K562 (cell line): ENCODE measurements at regions not wholly inside any gene's neighbourhood (a gene's known extent, or its start where the extent isn't known, plus 50 kb on each side); places are given as distances from the start of the nearest gene placed in this dataset.

Experiments used
- ATAC-seq: fragments of 200-7000 bp; cut with Tn5 transposase; 3 replicates; pipeline ENCODE4 v1.9.1; 2020; ENCODE audit warnings: moderate library complexity
- BruUV-seq: library from RNA; stranded (reverse); fragments of 400-500 nt; replicated peaks from 2 replicates; lab custom pipeline; 2021; lab: Mats Ljungman, UMichigan
- CTCF ChIA-PET: fragments of 300-600 bp; formaldehyde crosslinking; extraction: SDS; loops from one replicate; lab custom pipeline; 2021; ENCODE audit warnings: low intra/inter-chr PET ratio; lab: Yijun Ruan, JAX
- POLR2A ChIA-PET: fragments of 300-600, 350-650 bp; sonication (Branson Sonifier 250); formaldehyde crosslinking; extraction: SDS; loops from one replicate; lab custom pipeline; 2021; ENCODE audit warnings: antibody characterized with exemption, inconsistent platforms; lab: Yijun Ruan, JAX
- DNase-seq, 4 experiments: peaks; one replicate each; pipeline versions ENCODE4 v3.0.0 to v3.0.0-alpha.2; 2011 to 2018; ENCODE audit warnings: low spot score in 3 of 4, mixed read lengths in 3 of 4; ENCODE audit errors: extremely low read depth in 1 of 4
- FAIRE-seq: peaks from 2 replicates; lab custom pipeline; 2011; peaks lifted over from hg19 to GRCh38; lab: Jason Lieb, UNC
- H2AFZ ChIP-seq: 2 replicates; pipeline ENCODE4 v1.6.0; 2011; ENCODE audit warnings: low read depth, low read length, control low read depth, inconsistent platforms
- H3K27ac ChIP-seq: fragments of 200-600 bp; 3 replicates; pipeline ENCODE4 v1.8.0; 2011; ENCODE audit warnings: low read depth, mild to moderate bottlenecking, control low read depth, inconsistent platforms, low read length, moderate library complexity, mixed read lengths; ENCODE audit errors: extremely low read depth
- H3K27me3 ChIP-seq, 2 experiments: fragments of 300-600 bp in 1 of 2; 2 replicates in 1 of 2; 3 replicates in 1 of 2; pipeline versions ENCODE4 v1.6.0 to v1.8.0; 2011; ENCODE audit warnings: inconsistent platforms in 2 of 2, low read length in 2 of 2, mild to moderate bottlenecking in 1 of 2, mixed read lengths in 1 of 2, moderate library complexity in 1 of 2; ENCODE audit not compliant: control insufficient read depth in 2 of 2, insufficient read depth in 2 of 2
- H3K36me3 ChIP-seq: fragments of 300-600 bp; 3 replicates; pipeline ENCODE4 v1.8.0; 2011; ENCODE audit warnings: mild to moderate bottlenecking, low read length, inconsistent platforms; ENCODE audit not compliant: control insufficient read depth, insufficient read depth
- H3K4me1 ChIP-seq, 2 experiments: fragments of 200-600 bp in 1 of 2; replicated peaks in 1 of 2; 2 replicates in 1 of 2; 3 replicates in 1 of 2; pipeline versions ENCODE4 v1.5.1 to v1.8.0; 2011; ENCODE audit warnings: inconsistent platforms in 2 of 2, low read length in 2 of 2, mild to moderate bottlenecking in 1 of 2, mixed read lengths in 1 of 2, moderate library complexity in 1 of 2; ENCODE audit not compliant: control insufficient read depth in 2 of 2, insufficient read depth in 2 of 2
- H3K4me2 ChIP-seq: 2 replicates; pipeline ENCODE4 v1.6.1; 2011; ENCODE audit warnings: low read length, control low read depth, inconsistent platforms, mixed read lengths; ENCODE audit not compliant: insufficient read depth
- H3K4me3 ChIP-seq: fragments of 200-600 bp; sonication (generic), shearing (Covaris generic); 2 replicates; pipeline ENCODE4 v1.5.1; 2016; ENCODE audit warnings: control low read depth, inconsistent platforms
- H3K79me2 ChIP-seq: fragments of 200-600 bp; 3 replicates; pipeline ENCODE4 v1.8.0; 2011; ENCODE audit warnings: low read length, inconsistent platforms; ENCODE audit not compliant: control insufficient read depth, insufficient read depth
- H3K9ac ChIP-seq, 2 experiments: 2 replicates each; pipeline versions ENCODE4 v1.6.0 to v1.6.1; 2011; ENCODE audit warnings: low read depth in 2 of 2, low read length in 2 of 2, control low read depth in 1 of 2, inconsistent platforms in 1 of 2, mild to moderate bottlenecking in 1 of 2, mixed read lengths in 1 of 2; ENCODE audit not compliant: insufficient read depth in 1 of 2
- H3K9me1 ChIP-seq: one replicate; pipeline ENCODE4 v1.6.0; 2011; ENCODE audit warnings: inconsistent platforms, mild to moderate bottlenecking, low read length, moderate library complexity; ENCODE audit not compliant: control insufficient read depth, insufficient read depth
- H3K9me3 ChIP-seq: replicated peaks from 2 replicates; pipeline ENCODE4 v1.5.1; 2011; ENCODE audit warnings: low read depth, low read length, inconsistent platforms; ENCODE audit not compliant: control insufficient read depth, insufficient read depth
- H4K20me1 ChIP-seq: replicated peaks from 2 replicates; pipeline ENCODE4 v1.6.1; 2011; ENCODE audit warnings: low read length, inconsistent platforms, mixed read lengths; ENCODE audit not compliant: control insufficient read depth, insufficient read depth
- BCL6 ChIP-seq: fragments of 250-450 bp; sonication (Bioruptor Pico); IDR thresholded peaks from 2 replicates; pipeline ENCODE4 v1.4.0; 2020
- ELF2 ChIP-seq: fragments of 250-450 bp; sonication (Bioruptor Pico); IDR thresholded peaks from 2 replicates; pipeline ENCODE4 v1.5.0; 2021; ENCODE audit warnings: mild to moderate bottlenecking
- ETS1 ChIP-seq: conservative IDR thresholded peaks from 2 replicates; pipeline ENCODE4 v1.6.1; 2011; ENCODE audit warnings: low read depth, mild to moderate bottlenecking, low read length; ENCODE audit not compliant: control insufficient read depth
- ETV5 ChIP-seq: sonication (generic); formaldehyde crosslinking; IDR thresholded peaks from 2 replicates; pipeline ENCODE4 v1.4.0; 2020; ENCODE audit warnings: low read depth, mild to moderate bottlenecking, missing genetic modification reagents
- GATAD2A ChIP-seq: fragments of 450-650 bp; IDR thresholded peaks from 2 replicates; pipeline ENCODE4 v1.6.1; 2017
- NCOA1 ChIP-seq: fragments of 450-650 bp; IDR thresholded peaks from 2 replicates; pipeline ENCODE4 v1.6.1; 2016; ENCODE audit warnings: low read depth
- NCOA6 ChIP-seq: fragments of 450-650 bp; IDR thresholded peaks from 2 replicates; pipeline ENCODE4 v1.6.1; 2017; ENCODE audit warnings: mild to moderate bottlenecking
- NKRF ChIP-seq: fragments of 450-650 bp; IDR thresholded peaks from 2 replicates; pipeline ENCODE4 v1.6.1; 2016; ENCODE audit warnings: borderline replicate concordance
- PML ChIP-seq: IDR thresholded peaks from 2 replicates; pipeline ENCODE4 v1.6.1; 2012; ENCODE audit warnings: low read length, inconsistent platforms
- POLR3G ChIP-seq: IDR thresholded peaks from 2 replicates; pipeline ENCODE4 v1.6.1; 2011; ENCODE audit not compliant: insufficient read length, insufficient replicate concordance; ENCODE audit errors: extremely low read depth
- RBM22 ChIP-seq: fragments of 200-400 bp; formaldehyde crosslinking; IDR thresholded peaks from 2 replicates; pipeline ENCODE4 v1.6.1; 2018; ENCODE audit warnings: low read length, low read depth; ENCODE audit not compliant: poor library complexity, severe bottlenecking
- ZEB2 ChIP-seq: fragments of 450-650 bp; IDR thresholded peaks from 2 replicates; pipeline ENCODE4 v1.6.1; 2016
- ZKSCAN3 ChIP-seq: fragments of 250-450 bp; sonication (Bioruptor Pico); IDR thresholded peaks from 2 replicates; pipeline ENCODE4 v1.4.0; 2020
- ZNF274 ChIP-seq: IDR thresholded peaks from 2 replicates; pipeline ENCODE4 v1.6.1; 2011; ENCODE audit warnings: low read depth, mild to moderate bottlenecking, low read length, moderate library complexity, borderline replicate concordance
- ZNF589 ChIP-seq: fragments of 200-800 bp; sonication (Bioruptor generic); IDR thresholded peaks from 2 replicates; pipeline ENCODE4 v1.6.1; 2016; ENCODE audit warnings: low read depth, missing genetic modification characterization, missing compliant biosample characterization
- ZNF717 ChIP-seq: fragments of 250-450 bp; sonication (Bioruptor Pico); IDR thresholded peaks from 2 replicates; pipeline ENCODE4 v1.5.0; 2021
- WGBS: fragments of 100-300 bp; shearing (Covaris generic); methylation state at CpG from one replicate; pipeline ENCODE4 v1.1.6; 2016; ENCODE audit warnings: low coverage, mixed read lengths; ENCODE audit not compliant: insufficient coverage; ENCODE audit errors: missing lambda C conversion rate; 5-methylcytosine and 5-hydroxymethylcytosine counted together
- in situ Hi-C: fragments of 300-500 bp; cut with MboI; formaldehyde crosslinking; loops from 4 replicates; pipeline ENCODE4 v1.15.0; 2018; ENCODE audit warnings: inconsistent platforms, mixed read lengths
- intact Hi-C: fragments of 100-400 bp; cut with micrococcal nuclease; formaldehyde crosslinking; loops from 2 replicates; pipeline ENCODE4 v1.14.2; 2022
- TF ChIP-seq, protein P1 (sequence below): sonication (generic); formaldehyde crosslinking; IDR thresholded peaks from 2 replicates; pipeline ENCODE4 v1.8.0; 2023; ENCODE audit warnings: mild to moderate bottlenecking, missing genetic modification reagents
- TF ChIP-seq, protein P2 (sequence below), 3 experiments: fragments of 200-800 bp in 1 of 3; sonication (Bioruptor generic) in 1 of 3; sonication (generic) in 1 of 3; formaldehyde crosslinking in 1 of 3; IDR thresholded peaks; 2 replicates each; pipeline versions ENCODE4 v1.6.1 to v1.8.0; 2016 to 2022; ENCODE audit warnings: mild to moderate bottlenecking in 2 of 3, missing compliant biosample characterization in 2 of 3, missing genetic modification characterization in 2 of 3, missing genetic modification reagents in 1 of 3

- ATAC-seq = no peak
- Histone ChIP-seq H3K4me2 (no peak overlapping the region), H3K4me3 (no peak overlapping the region), H3K36me3 (no peaks in the 10 kb centered on the region), H4K20me1 (no peaks in the 10 kb centered on the region), H3K9me3 (no peaks in the 10 kb centered on the region), H3K79me2 (no peaks in the 10 kb centered on the region), H3K4me1 (no peaks in the 10 kb centered on the region), H2AFZ (no peak overlapping the region), H3K9me1 (peaks cover under 1% of the 10 kb centered on the region), H3K9ac (no peak overlapping the region), H3K27me3 (peaks cover 0 to 8% of the 10 kb centered on the region in 2 experiments; a peak in 3 of 5 replicates), H3K27ac (no peak overlapping the region)
- WGBS = 0% methylated on average over 5 of the region's 5 CpGs
- FAIRE-seq = no peak
- CTCF ChIA-PET = no interaction called here
- TF ChIP-seq ZNF589 (CRISPR knock-in tag) (no peak), GATAD2A (no peak), NCOA6 (no peak), NKRF (no peak), PML (no peak), ZKSCAN3 (no peak), ZNF717 (CRISPR knock-in tag) (no peak), NCOA1 (no peak), RBM22 (no peak), POLR3G (no peak), ETS1 (no peak), ZNF274 (no peak), ETV5 (CRISPR knock-in tag) (no peak), ZEB2 (no peak), BCL6 (CRISPR knock-in tag) (no peak), ELF2 (CRISPR knock-in tag) (no peak)
- TF ChIP-seq, protein P1, sequence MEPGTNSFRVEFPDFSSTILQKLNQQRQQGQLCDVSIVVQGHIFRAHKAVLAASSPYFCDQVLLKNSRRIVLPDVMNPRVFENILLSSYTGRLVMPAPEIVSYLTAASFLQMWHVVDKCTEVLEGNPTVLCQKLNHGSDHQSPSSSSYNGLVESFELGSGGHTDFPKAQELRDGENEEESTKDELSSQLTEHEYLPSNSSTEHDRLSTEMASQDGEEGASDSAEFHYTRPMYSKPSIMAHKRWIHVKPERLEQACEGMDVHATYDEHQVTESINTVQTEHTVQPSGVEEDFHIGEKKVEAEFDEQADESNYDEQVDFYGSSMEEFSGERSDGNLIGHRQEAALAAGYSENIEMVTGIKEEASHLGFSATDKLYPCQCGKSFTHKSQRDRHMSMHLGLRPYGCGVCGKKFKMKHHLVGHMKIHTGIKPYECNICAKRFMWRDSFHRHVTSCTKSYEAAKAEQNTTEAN = no peak
- TF ChIP-seq, protein P2, sequence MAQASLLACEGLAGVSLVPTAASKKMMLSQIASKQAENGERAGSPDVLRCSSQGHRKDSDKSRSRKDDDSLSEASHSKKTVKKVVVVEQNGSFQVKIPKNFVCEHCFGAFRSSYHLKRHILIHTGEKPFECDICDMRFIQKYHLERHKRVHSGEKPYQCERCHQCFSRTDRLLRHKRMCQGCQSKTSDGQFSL (CRISPR knock-in tag; IDR thresholded peaks at IDR 0.05) = no peak
- TF ChIP-seq, protein P2 (tag; IDR thresholded peaks at IDR 0.05) = no peak
- DNase-seq = no peak
- in situ Hi-C loops (no loop called here), intact Hi-C loops (no loop called here)
- POLR2A ChIA-PET = interaction anchor here (0.6 kb wide), 2 partner anchors 264 to 744 kb away, joined by 3 read pairs; no protein-coding TSS in a partner anchor
- no TSS peak for BruUV-seq
Measured at GRCh38 chr10:78524342-78524741, 490.7 kb downstream of the RPS24 start.
